GM12801 (cell line): ENCODE measurements at regions not wholly inside any gene's neighbourhood (a gene's known extent, or its start where the extent isn't known, plus 50 kb on each side); places are given as distances from the start of the nearest gene placed in this dataset.

Experiments
- TF ChIP-seq, protein P1 (sequence below): IDR thresholded peaks from one replicate; pipeline ENCODE4 v1.5.1; 2011; ENCODE audit warnings: control low read depth; ENCODE audit not compliant: insufficient read length; ENCODE audit errors: extremely low read depth

DNA sequence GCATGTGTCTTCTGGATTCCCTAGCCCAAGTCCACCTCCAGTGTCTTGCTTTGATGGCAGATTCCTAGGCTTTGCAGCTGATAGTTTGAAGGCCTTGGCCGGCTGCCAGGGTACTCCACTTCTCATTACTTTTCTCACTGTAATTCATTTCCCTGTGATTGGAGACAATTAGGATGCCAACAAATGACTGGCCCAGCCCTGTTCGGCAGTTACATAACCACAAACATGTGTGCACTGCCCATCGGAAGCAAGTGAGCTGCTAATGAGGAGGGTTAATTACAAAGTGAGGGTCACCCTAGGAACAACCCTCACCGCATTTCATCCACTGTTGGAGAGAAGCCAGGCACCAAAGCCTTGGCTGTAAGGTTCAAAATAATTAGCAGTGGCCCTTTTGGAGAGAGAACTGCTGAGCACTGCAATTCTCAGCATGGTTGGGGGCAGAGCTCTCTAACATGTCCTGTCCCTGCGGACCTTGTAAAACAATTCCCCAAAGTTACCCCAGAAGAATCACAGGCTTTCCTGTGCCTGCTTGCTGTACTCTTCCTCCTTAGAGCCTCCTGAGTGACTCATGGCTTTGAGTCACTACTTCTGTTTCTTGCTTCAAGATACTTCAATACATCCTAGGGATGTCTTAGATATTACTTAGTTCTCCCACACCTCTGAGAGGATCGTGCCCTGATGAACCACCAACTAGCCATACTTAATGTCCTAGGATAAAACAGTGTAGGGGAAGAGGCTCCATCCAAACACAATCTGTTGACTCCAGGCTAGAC, 109.7 kb upstream of the GALNT18 start:
- TF ChIP-seq, protein P1, sequence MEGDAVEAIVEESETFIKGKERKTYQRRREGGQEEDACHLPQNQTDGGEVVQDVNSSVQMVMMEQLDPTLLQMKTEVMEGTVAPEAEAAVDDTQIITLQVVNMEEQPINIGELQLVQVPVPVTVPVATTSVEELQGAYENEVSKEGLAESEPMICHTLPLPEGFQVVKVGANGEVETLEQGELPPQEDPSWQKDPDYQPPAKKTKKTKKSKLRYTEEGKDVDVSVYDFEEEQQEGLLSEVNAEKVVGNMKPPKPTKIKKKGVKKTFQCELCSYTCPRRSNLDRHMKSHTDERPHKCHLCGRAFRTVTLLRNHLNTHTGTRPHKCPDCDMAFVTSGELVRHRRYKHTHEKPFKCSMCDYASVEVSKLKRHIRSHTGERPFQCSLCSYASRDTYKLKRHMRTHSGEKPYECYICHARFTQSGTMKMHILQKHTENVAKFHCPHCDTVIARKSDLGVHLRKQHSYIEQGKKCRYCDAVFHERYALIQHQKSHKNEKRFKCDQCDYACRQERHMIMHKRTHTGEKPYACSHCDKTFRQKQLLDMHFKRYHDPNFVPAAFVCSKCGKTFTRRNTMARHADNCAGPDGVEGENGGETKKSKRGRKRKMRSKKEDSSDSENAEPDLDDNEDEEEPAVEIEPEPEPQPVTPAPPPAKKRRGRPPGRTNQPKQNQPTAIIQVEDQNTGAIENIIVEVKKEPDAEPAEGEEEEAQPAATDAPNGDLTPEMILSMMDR: no peak

DNA sequence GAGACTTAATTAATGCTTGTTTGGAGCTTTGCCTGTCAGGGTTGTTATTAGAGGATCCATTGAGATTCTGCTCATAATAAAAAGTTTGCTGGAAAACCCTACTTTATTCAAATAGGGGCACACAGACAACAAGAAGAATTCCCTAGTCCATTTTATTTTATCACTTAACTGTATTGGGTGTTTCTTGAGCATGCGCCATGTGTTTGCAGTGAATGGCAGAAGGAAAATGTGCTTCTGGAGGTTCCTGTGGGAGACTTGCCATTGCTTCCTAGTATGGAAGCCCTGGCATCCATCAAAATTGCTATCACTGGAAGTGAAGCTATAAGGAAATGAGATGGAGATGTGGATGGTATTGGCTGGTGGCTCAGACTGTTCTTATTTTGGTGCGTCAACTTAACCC, 106.6 kb upstream of the GALNT18 start:
- TF ChIP-seq, protein P1: no peak

DNA sequence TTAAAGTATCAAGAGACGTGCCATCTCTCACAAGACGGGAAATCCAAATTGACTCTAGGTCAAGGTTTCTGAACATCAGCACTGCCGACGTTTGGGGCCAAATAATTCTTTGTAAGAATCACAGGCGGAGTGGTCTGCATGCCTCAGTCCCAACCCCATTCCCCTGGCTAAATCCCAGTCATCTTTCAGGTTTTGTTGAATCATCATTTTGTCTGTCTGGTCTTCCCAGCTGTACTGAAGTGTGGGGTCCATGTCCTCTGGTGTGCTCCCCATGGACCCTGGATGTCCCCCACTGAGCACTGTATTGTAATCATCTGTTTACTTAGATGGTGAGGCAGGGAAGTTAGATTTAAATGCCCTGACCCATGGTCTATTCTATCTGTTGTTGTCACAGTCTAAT, 103.6 kb upstream of the GALNT18 start:
- TF ChIP-seq, protein P1: no peak

DNA sequence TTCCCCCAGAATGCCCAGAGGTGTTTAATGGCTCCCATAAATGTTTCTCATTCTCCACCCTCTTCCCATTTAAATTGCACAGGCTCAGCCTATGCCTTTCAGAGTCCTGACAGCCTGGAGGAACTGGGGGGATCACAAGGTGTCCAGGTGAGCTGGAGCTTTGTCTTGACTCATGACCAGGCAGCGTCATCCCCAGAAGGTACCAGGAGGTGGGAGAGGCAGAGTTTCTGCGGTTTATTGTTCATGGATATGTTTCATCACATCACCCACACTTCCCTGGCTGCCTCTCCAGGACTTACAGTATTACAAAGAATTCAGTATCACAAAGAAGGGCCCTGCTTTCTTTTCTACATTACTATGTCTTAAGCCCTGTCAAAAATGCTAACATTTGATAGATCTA, 103.2 kb upstream of the GALNT18 start:
- TF ChIP-seq, protein P1: no peak

DNA sequence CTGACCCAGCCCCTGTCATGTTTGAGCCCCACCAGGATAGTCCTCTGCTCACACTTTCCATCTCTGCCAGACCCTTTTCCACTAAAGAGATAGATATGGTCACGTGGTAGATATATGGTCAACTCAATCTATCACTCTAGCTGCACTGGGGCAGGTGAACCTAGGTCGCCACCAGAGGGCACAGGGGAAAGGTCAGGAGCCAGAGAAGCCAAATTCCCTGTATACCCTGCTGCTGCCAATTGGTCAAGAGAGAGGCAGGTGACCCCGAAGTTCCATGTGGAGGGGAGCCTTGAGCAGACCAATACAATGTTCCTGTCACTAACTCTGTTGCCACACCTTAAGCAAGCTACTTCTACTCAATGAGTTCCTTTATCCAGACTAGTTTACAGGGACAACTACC, 101.1 kb upstream of the GALNT18 start:
- TF ChIP-seq, protein P1: no peak

DNA sequence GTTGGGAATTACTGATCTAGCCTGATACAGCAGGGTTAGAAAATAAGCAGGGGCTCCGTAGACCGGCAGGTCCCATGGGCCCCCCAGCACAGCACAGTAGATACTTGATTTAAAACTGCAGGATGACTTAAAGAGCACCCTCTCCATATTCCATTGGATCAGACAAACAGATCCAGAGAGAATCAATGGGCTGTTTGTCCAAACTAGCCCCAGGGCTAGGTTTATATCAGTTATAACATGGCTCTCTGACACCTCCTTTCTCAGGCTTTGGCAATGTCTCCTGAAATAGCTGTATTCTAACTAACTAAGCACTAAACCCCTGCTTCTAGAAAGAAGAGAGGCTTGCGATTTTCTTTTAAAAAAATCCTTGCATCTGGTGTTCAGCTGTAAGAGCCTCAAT, 100.4 kb upstream of the GALNT18 start:
- TF ChIP-seq, protein P1: no peak

DNA sequence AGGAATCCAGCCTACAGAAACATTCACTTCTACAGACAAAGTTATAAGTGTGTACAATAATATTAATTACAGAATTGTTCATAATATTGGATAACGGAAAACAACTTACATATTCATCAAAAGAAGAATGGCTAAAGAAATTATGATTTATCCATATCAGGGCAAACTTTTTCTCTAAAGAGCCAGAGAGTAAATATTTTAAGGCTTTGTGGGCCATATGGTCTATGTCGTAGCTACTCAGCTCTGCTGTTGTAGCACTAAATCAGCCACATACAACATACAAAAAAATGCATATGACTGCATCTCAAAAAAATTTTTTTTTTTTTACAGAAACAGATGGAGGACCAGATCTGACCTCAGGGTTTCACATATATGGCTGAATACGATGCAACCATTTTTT, 96.7 kb upstream of the GALNT18 start:
- TF ChIP-seq, protein P1: no peak
